Karpas-422 (cell line): ENCODE measurements at regions not wholly inside any gene's neighbourhood (a gene's known extent, or its start where the extent isn't known, plus 50 kb on each side); places are given as distances from the start of the nearest gene placed in this dataset.

ENCODE experiments used
- DNase-seq: peaks from one replicate; pipeline ENCODE4 v3.0.0-alpha.2; 2015
- H2AFZ ChIP-seq: fragments of 200-600 bp; sonication (generic); 2 replicates; pipeline ENCODE4 v1.6.1; 2014; ENCODE audit warnings: antibody characterized with exemption, low read length, mixed read lengths
- H3K27ac ChIP-seq: fragments of 200-600 bp; sonication (generic); 2 replicates; pipeline ENCODE4 v1.5.1; 2014; ENCODE audit warnings: mild to moderate bottlenecking, low read length, moderate library complexity
- H3K27me3 ChIP-seq: fragments of 200-600 bp; sonication (generic); 2 replicates; pipeline ENCODE4 v1.6.1; 2014; ENCODE audit warnings: low read length, mixed read lengths
- H3K36me3 ChIP-seq: fragments of 200-600 bp; sonication (generic); 2 replicates; pipeline ENCODE4 v1.6.1; 2014; ENCODE audit warnings: low read length, mixed read lengths; ENCODE audit not compliant: insufficient read depth
- H3K4me1 ChIP-seq: fragments of 200-600 bp; sonication (generic); 2 replicates; pipeline ENCODE4 v1.6.1; 2014; ENCODE audit warnings: mild to moderate bottlenecking, low read length, mixed read lengths
- H3K4me2 ChIP-seq: fragments of 200-600 bp; sonication (generic); 2 replicates; pipeline ENCODE4 v1.6.1; 2014; ENCODE audit warnings: low read length, low read depth, mild to moderate bottlenecking; ENCODE audit not compliant: poor library complexity, severe bottlenecking
- H3K4me3 ChIP-seq: fragments of 200-600 bp; sonication (generic); 2 replicates; pipeline ENCODE4 v1.5.1; 2014; ENCODE audit warnings: mild to moderate bottlenecking, antibody characterized with exemption, low read length, mixed read lengths
- H3K79me2 ChIP-seq: fragments of 200-600 bp; sonication (generic); 2 replicates; pipeline ENCODE4 v1.6.1; 2014; ENCODE audit warnings: mild to moderate bottlenecking, low read length, mixed read lengths
- H3K9ac ChIP-seq: fragments of 200-600 bp; sonication (generic); 2 replicates; pipeline ENCODE4 v1.6.0; 2014; ENCODE audit warnings: low read length
- H3K9me2 ChIP-seq: fragments of 200-600 bp; sonication (generic), shearing (Covaris generic); replicated peaks from 2 replicates; pipeline ENCODE4 v1.6.0; 2014; ENCODE audit warnings: mild to moderate bottlenecking, low read length, moderate library complexity; ENCODE audit not compliant: insufficient read depth
- H3K9me3 ChIP-seq: fragments of 300-700, 200-600 bp; sonication (generic); 2 replicates; pipeline ENCODE4 v1.6.1; 2014; ENCODE audit warnings: low read length, mixed read lengths
- H4K20me1 ChIP-seq: fragments of 200-600 bp; sonication (generic); 2 replicates; pipeline ENCODE4 v1.6.1; 2014; ENCODE audit warnings: mild to moderate bottlenecking, antibody characterized with exemption, low read length, low read depth; ENCODE audit not compliant: insufficient read depth

DNA sequence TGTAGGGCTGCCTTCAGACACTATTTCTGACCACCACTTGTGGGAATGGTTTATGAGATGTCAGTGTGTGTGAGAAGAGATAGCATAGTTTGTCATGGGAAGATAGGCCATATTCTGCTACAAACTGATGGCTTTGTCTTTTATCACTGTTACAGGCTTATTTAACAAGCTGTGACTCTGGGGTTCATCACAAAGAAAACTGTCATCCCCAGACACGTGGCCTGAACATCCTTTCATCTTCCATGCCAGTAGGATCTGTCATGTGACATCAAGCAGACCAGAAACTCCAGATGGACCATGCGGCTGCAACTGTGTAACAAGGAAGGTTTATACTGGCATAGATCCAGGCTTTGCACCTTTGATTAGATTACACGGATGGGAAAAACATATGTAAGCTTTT lies 128.6 kb upstream of the KCNH7 start:
- no peaks in the 10 kb centered on the region for H3K79me2 ChIP-seq
- no peaks in the 10 kb centered on the region for H4K20me1 ChIP-seq
- no peak for DNase-seq

DNA sequence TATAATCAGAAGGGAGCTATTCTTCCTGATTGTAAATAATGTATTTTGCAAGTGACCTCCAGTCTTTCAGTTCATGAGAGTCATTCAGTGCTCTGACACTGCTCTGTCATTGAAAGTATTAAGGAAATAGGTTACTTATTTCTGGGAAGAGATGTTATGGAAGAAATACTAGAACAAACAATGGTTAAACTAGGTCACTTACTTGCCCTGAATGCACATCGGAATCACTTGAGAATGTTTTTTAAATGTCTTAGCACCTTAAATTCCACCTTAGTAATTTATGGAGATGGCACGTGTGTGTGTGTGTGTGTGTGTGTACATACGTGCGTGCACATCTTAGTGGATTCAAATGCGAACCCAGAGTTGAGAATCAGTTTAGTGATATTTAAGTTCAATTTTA lies 126.6 kb upstream of the KCNH7 start:
- no peak for DNase-seq
- no peak overlapping the region for H3K27ac ChIP-seq
- H3K4me1 ChIP-seq = no peaks in the 10 kb centered on the region
- no peak overlapping the region for H3K9ac ChIP-seq
- no peaks in the 10 kb centered on the region for H3K79me2 ChIP-seq
- no peak overlapping the region for H3K4me2 ChIP-seq
- no peaks in the 10 kb centered on the region for H4K20me1 ChIP-seq
- H2AFZ ChIP-seq = no peak overlapping the region
- H3K4me3 ChIP-seq = no peak overlapping the region
- no peaks in the 10 kb centered on the region for H3K9me2 ChIP-seq
- no peaks in the 10 kb centered on the region for H3K27me3 ChIP-seq
- H3K9me3 ChIP-seq = no peaks in the 10 kb centered on the region
- no peaks in the 10 kb centered on the region for H3K36me3 ChIP-seq

More for the DNA sequence above, 128.6 kb upstream of the KCNH7 start:
- Histone ChIP-seq H2AFZ (no peak overlapping the region), H3K4me3 (no peak overlapping the region), H3K36me3 (no peaks in the 10 kb centered on the region), H3K4me1 (no peaks in the 10 kb centered on the region), H3K27me3 (no peaks in the 10 kb centered on the region), H3K9me2 (no peaks in the 10 kb centered on the region), H3K9ac (no peak overlapping the region), H3K27ac (no peak overlapping the region), H3K4me2 (no peak overlapping the region), H3K9me3 (peaks cover 8% of the 10 kb centered on the region)

DNA sequence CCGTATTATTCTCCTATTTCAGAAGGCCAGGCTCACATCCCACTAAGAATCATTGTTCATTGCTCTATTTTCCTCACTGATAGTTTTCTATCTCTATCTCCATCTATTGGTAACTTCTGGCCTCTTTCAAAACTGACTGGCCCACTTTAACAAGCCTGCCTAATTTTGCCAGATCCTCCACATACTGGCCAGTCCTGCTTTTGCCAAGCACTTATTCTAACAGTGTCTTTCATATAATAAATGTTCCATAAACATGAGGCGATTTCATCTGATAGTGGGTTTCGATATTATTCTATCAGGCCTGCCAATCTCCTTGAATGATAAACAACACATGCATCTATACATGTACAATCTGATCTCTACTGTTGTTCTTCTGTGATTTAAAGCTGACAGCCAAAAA lies 125.9 kb upstream of the KCNH7 start:
- DNase-seq = no peak
- Histone ChIP-seq H3K9ac (no peak overlapping the region), H2AFZ (no peak overlapping the region)

DNA sequence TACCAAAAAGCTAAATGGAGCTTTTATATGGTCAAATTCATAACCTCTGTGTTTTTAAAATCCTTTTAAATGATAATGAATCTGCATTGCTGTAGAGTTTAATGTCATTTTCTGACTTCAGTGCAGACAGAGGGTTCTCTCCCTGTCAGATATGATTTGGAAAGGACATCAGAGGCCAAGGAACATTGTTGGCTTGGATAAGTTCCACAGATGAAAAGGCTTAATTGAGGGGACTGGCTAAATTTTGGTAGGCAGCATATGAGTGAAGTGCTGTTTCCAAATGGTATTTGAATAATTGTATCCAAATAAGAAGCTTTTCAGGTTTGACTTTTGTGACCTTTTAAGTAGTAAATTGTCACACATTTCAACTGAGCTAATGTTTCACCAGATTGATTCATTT lies 124.6 kb upstream of the KCNH7 start:
- Histone ChIP-seq H2AFZ (no peak overlapping the region), H3K79me2 (no peaks in the 10 kb centered on the region)

More for the DNA sequence above, 125.9 kb upstream of the KCNH7 start:
- Histone ChIP-seq H3K36me3 (no peaks in the 10 kb centered on the region), H3K4me2 (no peak overlapping the region), H3K9me3 (no peaks in the 10 kb centered on the region), H3K9me2 (no peaks in the 10 kb centered on the region), H3K79me2 (no peaks in the 10 kb centered on the region), H3K27ac (no peak overlapping the region), H3K4me1 (no peaks in the 10 kb centered on the region), H3K4me3 (no peak overlapping the region), H3K27me3 (no peaks in the 10 kb centered on the region), H4K20me1 (no peaks in the 10 kb centered on the region)

DNA sequence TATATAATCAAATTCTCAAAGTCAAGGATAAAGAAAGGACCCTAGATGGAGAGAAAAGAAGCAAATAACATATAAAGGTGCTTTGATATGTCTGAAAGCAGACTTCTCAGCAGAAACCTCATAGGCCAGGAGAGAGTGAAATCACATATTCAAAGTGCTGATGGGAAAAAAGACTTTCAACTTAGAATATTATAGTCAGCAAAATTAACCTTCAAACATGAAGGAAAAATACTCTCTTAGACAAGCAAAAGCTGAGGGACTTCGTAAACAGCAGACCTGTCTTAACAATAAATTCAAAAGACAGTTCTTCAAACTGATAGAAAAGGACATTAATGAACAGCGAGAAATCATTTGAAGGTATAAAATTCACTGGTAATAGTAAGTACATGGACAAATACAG lies 107.2 kb upstream of the KCNH7 start:
- Histone ChIP-seq H3K9ac (no peak overlapping the region), H4K20me1 (no peaks in the 10 kb centered on the region), H2AFZ (no peak overlapping the region), H3K79me2 (no peaks in the 10 kb centered on the region), H3K9me2 (no peaks in the 10 kb centered on the region), H3K36me3 (no peaks in the 10 kb centered on the region), H3K4me1 (no peaks in the 10 kb centered on the region), H3K4me3 (no peak overlapping the region), H3K27me3 (no peaks in the 10 kb centered on the region), H3K27ac (no peak overlapping the region), H3K9me3 (peaks cover 28% of the 10 kb centered on the region), H3K4me2 (no peak overlapping the region)
- DNase-seq = no peak

More for the DNA sequence above, 124.6 kb upstream of the KCNH7 start:
- Histone ChIP-seq H3K36me3 (no peaks in the 10 kb centered on the region), H3K9ac (no peak overlapping the region), H4K20me1 (no peaks in the 10 kb centered on the region), H3K27ac (no peak overlapping the region), H3K9me2 (no peaks in the 10 kb centered on the region), H3K4me2 (no peak overlapping the region), H3K4me1 (no peaks in the 10 kb centered on the region), H3K4me3 (no peak overlapping the region), H3K27me3 (no peaks in the 10 kb centered on the region), H3K9me3 (no peaks in the 10 kb centered on the region; the same call in 1 of the 2 replicates)
- DNase-seq = no peak

DNA sequence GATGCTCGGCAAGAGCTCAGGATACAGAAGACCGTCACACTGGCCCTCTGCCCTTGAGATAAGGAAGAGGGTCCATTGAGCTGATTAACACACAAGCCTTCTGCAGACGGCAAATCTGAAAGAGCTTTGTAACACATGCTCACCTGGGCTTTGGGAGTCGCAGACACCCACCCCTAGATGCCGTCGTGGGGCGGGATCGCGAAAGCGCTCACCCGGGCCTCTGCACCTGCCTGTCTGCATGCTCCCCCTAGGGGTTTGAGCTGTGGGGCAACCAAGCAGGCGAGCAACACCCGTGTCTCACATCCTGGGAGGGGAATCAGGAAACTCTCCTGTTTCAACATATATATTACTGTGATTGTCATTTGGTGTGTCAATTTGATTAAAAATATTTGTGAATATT lies 99.8 kb upstream of the KCNH7 start:
- DNase-seq = no peak
- Histone ChIP-seq H3K9me3 (peaks cover 21% of the 10 kb centered on the region), H3K27me3 (no peaks in the 10 kb centered on the region), H3K36me3 (no peaks in the 10 kb centered on the region), H3K4me3 (no peak overlapping the region), H3K4me1 (no peaks in the 10 kb centered on the region), H4K20me1 (no peaks in the 10 kb centered on the region), H3K4me2 (no peak overlapping the region), H3K9me2 (no peaks in the 10 kb centered on the region), H3K9ac (no peak overlapping the region), H3K79me2 (no peaks in the 10 kb centered on the region), H3K27ac (no peak overlapping the region), H2AFZ (no peak overlapping the region)

DNA sequence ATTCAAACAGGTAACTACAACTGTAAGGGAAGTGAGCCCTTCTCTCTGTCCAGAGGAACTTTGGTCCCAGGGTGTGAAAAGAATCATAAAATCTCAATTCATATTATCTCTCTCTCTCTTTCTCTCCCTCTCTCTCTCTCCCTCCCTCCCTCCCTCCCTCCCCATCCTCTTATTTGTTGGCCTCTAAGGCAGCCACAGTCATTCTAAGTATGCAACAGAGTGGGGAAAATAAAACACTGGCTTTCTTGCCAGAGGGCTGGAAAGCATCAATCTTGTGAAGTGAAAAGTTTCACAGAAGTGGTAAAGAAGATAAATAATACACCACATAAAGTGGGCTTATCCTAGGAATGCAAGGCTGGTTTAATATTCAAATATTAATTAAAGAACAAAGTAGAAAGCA lies 95.6 kb upstream of the KCNH7 start:
- Histone ChIP-seq H3K4me3 (no peak overlapping the region), H3K9me2 (no peaks in the 10 kb centered on the region), H3K9ac (no peak overlapping the region), H3K4me1 (no peaks in the 10 kb centered on the region), H4K20me1 (no peaks in the 10 kb centered on the region), H3K79me2 (no peaks in the 10 kb centered on the region), H3K36me3 (no peaks in the 10 kb centered on the region), H2AFZ (no peak overlapping the region), H3K9me3 (peaks cover 21% of the 10 kb centered on the region), H3K27ac (no peak overlapping the region), H3K27me3 (no peaks in the 10 kb centered on the region), H3K4me2 (no peak overlapping the region)
- DNase-seq = no peak

DNA sequence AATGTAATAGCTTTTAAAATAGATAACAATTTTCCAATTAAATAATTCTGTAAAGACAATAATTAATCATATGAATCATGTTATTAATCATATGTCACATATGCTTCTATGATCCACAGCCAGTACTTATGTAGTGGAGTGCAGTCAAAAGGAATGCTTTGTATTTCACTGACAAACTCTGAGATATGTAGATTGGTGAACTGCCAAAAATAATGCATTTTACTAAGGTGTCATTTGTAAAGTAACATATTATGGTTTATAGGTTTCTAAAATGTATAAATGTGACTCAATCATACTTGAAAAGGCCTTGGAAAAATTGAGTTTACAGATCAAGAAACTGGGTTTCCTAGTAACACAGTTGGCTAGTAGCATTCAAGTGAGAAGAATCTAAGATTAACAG lies 93.8 kb upstream of the KCNH7 start:
- no peak overlapping the region for H2AFZ ChIP-seq
- H3K9me2 ChIP-seq = no peaks in the 10 kb centered on the region
- H3K27me3 ChIP-seq = no peaks in the 10 kb centered on the region
- H4K20me1 ChIP-seq = no peaks in the 10 kb centered on the region
- no peak overlapping the region for H3K27ac ChIP-seq
- no peak for DNase-seq
- no peak overlapping the region for H3K4me2 ChIP-seq
- no peaks in the 10 kb centered on the region for H3K36me3 ChIP-seq
- H3K4me3 ChIP-seq = no peak overlapping the region
- no peaks in the 10 kb centered on the region for H3K79me2 ChIP-seq
- no peak overlapping the region for H3K9ac ChIP-seq
- peaks cover 21% of the 10 kb centered on the region for H3K9me3 ChIP-seq
- H3K4me1 ChIP-seq = no peaks in the 10 kb centered on the region

DNA sequence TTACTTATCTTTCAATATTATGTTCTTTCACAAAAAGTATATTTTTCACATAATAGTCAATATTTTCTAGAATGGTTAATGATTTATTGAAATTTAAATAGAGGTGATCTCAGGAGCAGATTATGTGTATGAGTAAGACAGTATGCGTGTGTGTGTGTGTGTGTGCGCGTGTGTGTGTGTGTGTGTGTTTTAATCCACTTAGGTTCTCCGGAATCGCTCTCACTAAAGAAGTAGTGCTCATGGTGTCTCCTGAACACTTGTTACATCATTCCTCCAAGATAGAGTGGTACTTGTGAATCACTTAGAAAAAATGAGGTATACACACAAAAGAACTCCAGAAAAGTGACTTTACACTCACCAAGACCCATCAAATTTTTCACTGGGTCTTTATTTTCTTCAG lies 91.0 kb upstream of the KCNH7 start:
- H3K4me3 ChIP-seq = no peak overlapping the region
- no peak overlapping the region for H3K9ac ChIP-seq
- no peaks in the 10 kb centered on the region for H3K9me2 ChIP-seq
- no peak overlapping the region for H3K27ac ChIP-seq
- no peaks in the 10 kb centered on the region for H4K20me1 ChIP-seq
- H3K27me3 ChIP-seq = no peaks in the 10 kb centered on the region
- H3K79me2 ChIP-seq = no peaks in the 10 kb centered on the region
- H3K9me3 ChIP-seq = peaks cover 16% of the 10 kb centered on the region
- H3K36me3 ChIP-seq = no peaks in the 10 kb centered on the region
- H2AFZ ChIP-seq = no peak overlapping the region
- no peak overlapping the region for H3K4me2 ChIP-seq
- H3K4me1 ChIP-seq = no peaks in the 10 kb centered on the region
- DNase-seq = no peak
